ENCODE measurements at regions not wholly inside any gene's neighbourhood (a gene's known extent, or its start where the extent isn't known, plus 50 kb on each side); places are given as distances from the start of the nearest gene placed in this dataset.

GRCh38 chr4:111797455-111798163 is 347.6 kb upstream of the FAM241A start:
- ATAC-seq (no peak), DNase-seq (no peak)
- Mint-ChIP-seq H3K9me3 (ENCODE audit: low read depth) (no peaks in the 10 kb centered on the region), H3K27me3 (no peaks in the 10 kb centered on the region), H3K27ac (no peak overlapping the region), H3K36me3 (no peaks in the 10 kb centered on the region), H3K4me1 (no peaks in the 10 kb centered on the region), H3K4me3 (no peak overlapping the region)
- CTCF ChIA-PET: no interaction called here

DNA sequence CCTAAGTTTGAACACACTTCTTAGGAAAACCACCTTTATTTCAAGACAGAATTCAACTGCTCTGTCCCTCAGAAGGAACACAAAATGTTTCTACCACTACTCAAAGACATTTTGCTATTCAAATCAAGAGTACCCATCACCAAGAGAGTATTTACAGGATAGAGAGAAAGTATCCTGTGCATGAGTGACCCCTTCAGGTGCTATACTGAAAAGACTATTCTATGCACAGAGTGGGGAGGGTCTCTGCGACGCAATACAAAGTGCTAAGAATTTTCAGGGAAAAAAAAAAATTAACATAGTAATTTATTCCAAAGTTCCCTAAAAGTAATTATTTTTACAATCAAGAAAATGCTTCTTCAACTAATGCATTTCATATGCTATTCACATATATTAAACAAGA is 346.4 kb upstream of the FAM241A start:
- ATAC-seq (no peak), DNase-seq (no peak)
- no peak overlapping the region for H3K4me3 Mint-ChIP-seq
- no peaks in the 10 kb centered on the region for H3K9me3 Mint-ChIP-seq (ENCODE audit: low read depth)
- H3K27me3 Mint-ChIP-seq: no peaks in the 10 kb centered on the region
- H3K27ac Mint-ChIP-seq: no peak overlapping the region
- no peaks in the 10 kb centered on the region for H3K36me3 Mint-ChIP-seq
- CTCF ChIA-PET: no interaction called here
- no peaks in the 10 kb centered on the region for H3K4me1 Mint-ChIP-seq

GRCh38 chr4:111800551-111800950 is 344.7 kb upstream of the FAM241A start:
- Mint-ChIP-seq H3K27ac (no peak overlapping the region), H3K9me3 (ENCODE audit: low read depth) (no peaks in the 10 kb centered on the region), H3K36me3 (no peaks in the 10 kb centered on the region), H3K4me1 (no peaks in the 10 kb centered on the region), H3K27me3 (no peaks in the 10 kb centered on the region), H3K4me3 (no peak overlapping the region)
- CTCF ChIA-PET: no interaction called here
- no peak for DNase-seq
- ATAC-seq: no peak

- CTCF ChIA-PET: no interaction called here
- Mint-ChIP-seq H3K4me3 (no peak overlapping the region), H3K27me3 (no peaks in the 10 kb centered on the region), H3K4me1 (no peaks in the 10 kb centered on the region), H3K9me3 (ENCODE audit: low read depth) (no peaks in the 10 kb centered on the region), H3K27ac (no peak overlapping the region), H3K36me3 (no peaks in the 10 kb centered on the region)
- ATAC-seq (no peak), DNase-seq (no peak)
Measured at GRCh38 chr4:111802191-111802590, 343.1 kb upstream of the FAM241A start.

GRCh38 chr4:111806331-111806730 is 338.9 kb upstream of the FAM241A start:
- Mint-ChIP-seq H3K36me3 (no peaks in the 10 kb centered on the region), H3K4me1 (no peaks in the 10 kb centered on the region), H3K9me3 (ENCODE audit: low read depth) (no peaks in the 10 kb centered on the region), H3K27ac (no peak overlapping the region), H3K27me3 (no peaks in the 10 kb centered on the region), H3K4me3 (no peak overlapping the region)
- ATAC-seq (no peak), DNase-seq (no peak)
- CTCF ChIA-PET: no interaction called here

GRCh38 chr4:111807576-111807975 is 337.7 kb upstream of the FAM241A start:
- ATAC-seq (no peak), DNase-seq (no peak)
- no peaks in the 10 kb centered on the region for H3K4me1 Mint-ChIP-seq
- no peaks in the 10 kb centered on the region for H3K9me3 Mint-ChIP-seq (ENCODE audit: low read depth)
- no peak overlapping the region for H3K4me3 Mint-ChIP-seq
- no peak overlapping the region for H3K27ac Mint-ChIP-seq
- no peaks in the 10 kb centered on the region for H3K27me3 Mint-ChIP-seq
- H3K36me3 Mint-ChIP-seq: no peaks in the 10 kb centered on the region
- CTCF ChIA-PET: no interaction called here

DNA sequence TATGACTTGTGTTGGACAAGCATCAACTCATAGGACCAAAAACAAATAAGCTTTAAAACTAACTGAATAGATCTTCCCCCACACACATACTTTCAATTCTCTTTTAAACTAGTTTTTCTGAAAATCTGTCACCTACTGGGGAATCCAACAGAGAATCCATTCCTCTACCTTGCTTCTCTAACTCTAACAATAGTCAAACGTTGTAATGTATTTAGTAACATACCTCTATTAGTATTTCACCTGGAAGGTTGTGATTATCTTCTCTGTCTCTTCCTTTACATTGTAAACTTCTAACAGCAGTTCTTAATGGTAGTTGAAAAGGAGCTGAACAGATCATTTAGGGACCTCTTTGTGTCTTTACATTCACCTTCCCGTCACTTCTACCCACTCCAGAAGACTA is 337.1 kb upstream of the FAM241A start:
- Mint-ChIP-seq H3K9me3 (ENCODE audit: low read depth) (no peaks in the 10 kb centered on the region), H3K27ac (no peak overlapping the region), H3K4me3 (no peak overlapping the region), H3K27me3 (no peaks in the 10 kb centered on the region), H3K4me1 (no peaks in the 10 kb centered on the region), H3K36me3 (no peaks in the 10 kb centered on the region)
- CTCF ChIA-PET: no interaction called here
- ATAC-seq (no peak), DNase-seq (no peak)

DNA sequence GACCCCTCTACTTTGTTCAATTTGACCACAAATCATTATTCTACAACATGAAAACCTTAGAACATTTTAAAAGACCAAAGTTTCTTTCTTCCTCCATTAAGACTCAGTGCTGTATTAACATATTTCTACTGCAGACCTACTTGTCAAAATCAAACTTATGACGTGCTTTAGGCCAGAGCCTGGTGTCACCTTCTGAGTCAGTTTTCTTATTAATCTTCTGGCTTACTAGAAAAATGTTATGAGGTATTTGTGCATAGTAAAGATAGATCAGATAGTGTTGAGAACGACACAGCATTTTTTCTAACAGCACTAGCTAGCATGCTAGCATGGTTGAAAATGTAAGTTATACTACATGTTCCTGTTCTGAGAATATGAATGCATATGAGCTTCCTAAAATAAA is 333.6 kb upstream of the FAM241A start:
- Mint-ChIP-seq H3K4me1 (no peaks in the 10 kb centered on the region), H3K27me3 (no peaks in the 10 kb centered on the region), H3K9me3 (ENCODE audit: low read depth) (no peaks in the 10 kb centered on the region), H3K27ac (no peak overlapping the region), H3K36me3 (no peaks in the 10 kb centered on the region), H3K4me3 (no peak overlapping the region)
- no peak for ATAC-seq
- CTCF ChIA-PET: no interaction called here
- no peak for DNase-seq

DNA sequence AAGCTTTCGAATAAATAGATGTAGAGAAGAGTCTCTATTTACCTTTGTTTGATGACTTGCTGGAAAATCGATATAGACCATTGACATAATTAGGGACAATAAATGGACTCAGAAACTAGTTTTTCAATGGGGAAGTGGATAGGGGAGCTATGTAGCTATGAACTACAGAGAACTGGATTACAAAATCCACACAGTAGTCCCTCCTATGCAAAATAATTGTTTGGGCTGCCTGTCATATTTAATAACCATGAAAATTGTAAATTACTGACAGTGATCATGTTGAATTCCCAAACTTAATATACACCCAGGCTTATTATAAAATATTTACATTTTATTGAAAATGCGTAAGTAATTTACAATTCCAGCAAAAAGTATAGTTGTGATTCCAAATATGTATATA is 333.1 kb upstream of the FAM241A start:
- H3K27ac Mint-ChIP-seq: no peak overlapping the region
- no peak for ATAC-seq
- H3K27me3 Mint-ChIP-seq: no peaks in the 10 kb centered on the region
- H3K36me3 Mint-ChIP-seq: no peaks in the 10 kb centered on the region
- no peaks in the 10 kb centered on the region for H3K4me1 Mint-ChIP-seq
- DNase-seq: no peak
- no peaks in the 10 kb centered on the region for H3K9me3 Mint-ChIP-seq (ENCODE audit: low read depth)
- no peak overlapping the region for H3K4me3 Mint-ChIP-seq
- CTCF ChIA-PET: no interaction called here

DNA sequence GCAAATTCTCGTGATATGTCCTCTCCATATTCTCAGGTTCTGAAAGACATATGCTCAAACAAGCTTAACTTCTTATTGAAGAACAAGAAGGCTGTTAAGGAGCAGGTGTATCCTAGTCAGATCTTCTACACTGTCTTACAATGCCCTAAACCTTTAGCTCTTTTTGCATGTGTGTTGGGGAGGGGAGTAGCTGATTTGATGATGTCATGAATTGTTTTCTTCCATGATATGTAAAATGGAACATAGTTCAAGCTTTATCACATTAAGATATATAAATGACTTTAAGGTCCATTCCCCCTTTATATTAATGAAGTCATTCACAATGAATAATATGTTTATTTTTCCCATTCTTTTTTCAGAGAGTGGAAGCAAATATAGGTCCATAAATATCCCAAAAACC is 332.5 kb upstream of the FAM241A start:
- no peak overlapping the region for H3K27ac Mint-ChIP-seq

DNA sequence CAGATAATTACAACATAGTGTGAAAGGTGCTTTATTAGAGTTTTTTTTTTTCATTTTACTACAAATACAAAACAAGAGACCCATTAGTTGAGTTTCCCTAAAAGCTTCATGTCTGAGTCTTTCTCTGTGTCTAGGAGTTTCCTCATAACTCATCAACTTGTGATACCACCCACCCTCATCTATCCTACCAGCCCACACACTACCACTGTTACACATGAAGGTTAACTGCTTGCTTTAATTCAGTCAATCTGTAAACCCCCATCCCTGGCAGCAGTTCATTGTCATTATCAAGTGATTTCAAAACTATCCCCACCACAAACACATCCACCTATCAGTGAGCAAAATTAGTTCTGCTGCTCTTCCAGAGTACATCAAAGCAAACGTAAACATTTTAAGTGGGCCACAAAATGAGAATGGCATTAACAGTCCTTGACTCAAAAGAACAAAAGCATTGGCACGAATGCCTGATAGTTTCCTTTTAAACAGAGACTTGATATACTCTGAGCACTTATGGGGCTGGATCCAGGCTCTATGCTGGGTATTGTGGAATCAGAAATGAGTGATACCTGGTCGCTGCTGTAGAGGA is 331.6 kb upstream of the FAM241A start:
- no peak for ATAC-seq

More for the DNA sequence above, 332.5 kb upstream of the FAM241A start:
- H3K36me3 Mint-ChIP-seq: no peaks in the 10 kb centered on the region
- CTCF ChIA-PET: no interaction called here
- H3K4me3 Mint-ChIP-seq: no peak overlapping the region
- no peaks in the 10 kb centered on the region for H3K9me3 Mint-ChIP-seq (ENCODE audit: low read depth)
- DNase-seq (no peak), ATAC-seq (no peak)
- H3K4me1 Mint-ChIP-seq: no peaks in the 10 kb centered on the region
- no peaks in the 10 kb centered on the region for H3K27me3 Mint-ChIP-seq

GRCh38 chr4:111814961-111815360 is 330.3 kb upstream of the FAM241A start:
- Mint-ChIP-seq H3K27ac (no peak overlapping the region), H3K9me3 (ENCODE audit: low read depth) (no peaks in the 10 kb centered on the region), H3K4me1 (no peaks in the 10 kb centered on the region), H3K36me3 (no peaks in the 10 kb centered on the region), H3K4me3 (no peak overlapping the region), H3K27me3 (no peaks in the 10 kb centered on the region)
- CTCF ChIA-PET: no interaction called here
- ATAC-seq (no peak), DNase-seq (no peak)

More for the DNA sequence above, 331.6 kb upstream of the FAM241A start:
- Mint-ChIP-seq H3K9me3 (ENCODE audit: low read depth) (no peaks in the 10 kb centered on the region), H3K4me1 (no peaks in the 10 kb centered on the region), H3K4me3 (no peak overlapping the region), H3K27ac (no peak overlapping the region), H3K27me3 (no peaks in the 10 kb centered on the region), H3K36me3 (no peaks in the 10 kb centered on the region)
- CTCF ChIA-PET: no interaction called here
- no peak for DNase-seq

GRCh38 chr4:111821342-111821741 is 323.9 kb upstream of the FAM241A start:
- H3K9me3 Mint-ChIP-seq (ENCODE audit: low read depth): peaks cover 3% of the 10 kb centered on the region
- CTCF ChIA-PET: no interaction called here
- H3K27ac Mint-ChIP-seq: no peak overlapping the region
- H3K36me3 Mint-ChIP-seq: no peaks in the 10 kb centered on the region
- no peaks in the 10 kb centered on the region for H3K4me1 Mint-ChIP-seq
- no peak overlapping the region for H3K4me3 Mint-ChIP-seq
- DNase-seq: no peak
- no peak for ATAC-seq
- no peaks in the 10 kb centered on the region for H3K27me3 Mint-ChIP-seq

DNA sequence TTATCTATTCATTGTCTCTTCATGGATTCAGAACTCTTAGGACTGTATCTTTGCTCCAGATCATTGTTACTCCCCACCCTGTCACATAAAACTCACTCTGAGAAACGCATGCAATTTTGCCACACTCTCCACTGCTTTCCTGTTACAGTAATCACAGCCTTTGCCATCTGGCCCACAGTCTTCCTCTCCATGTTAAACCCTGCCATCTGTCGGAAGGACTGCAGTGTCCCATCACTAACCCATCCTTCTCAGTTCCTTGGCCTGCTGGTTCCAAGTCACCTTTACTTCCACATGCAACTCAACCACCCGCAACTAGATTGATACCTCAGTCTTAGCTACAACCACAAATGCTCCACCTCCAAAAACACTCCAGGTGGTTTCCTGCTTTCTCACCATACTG is 308.7 kb upstream of the FAM241A start:
- CTCF ChIA-PET: no interaction called here
- Mint-ChIP-seq H3K27ac (no peak overlapping the region), H3K9me3 (ENCODE audit: low read depth) (no peaks in the 10 kb centered on the region), H3K4me3 (no peak overlapping the region), H3K27me3 (no peaks in the 10 kb centered on the region), H3K36me3 (no peaks in the 10 kb centered on the region), H3K4me1 (no peaks in the 10 kb centered on the region)
- DNase-seq: no peak
- ATAC-seq: no peak

- Mint-ChIP-seq H3K27me3 (no peaks in the 10 kb centered on the region), H3K36me3 (no peaks in the 10 kb centered on the region)
- ATAC-seq: no peak
Measured at GRCh38 chr4:111837761-111838160, 307.5 kb upstream of the FAM241A start.

More at GRCh38 chr4:111837761-111838160, 307.5 kb upstream of the FAM241A start:
- Mint-ChIP-seq H3K9me3 (ENCODE audit: low read depth) (no peaks in the 10 kb centered on the region), H3K27ac (no peak overlapping the region), H3K4me3 (no peak overlapping the region), H3K4me1 (no peaks in the 10 kb centered on the region)
- no peak for DNase-seq
- CTCF ChIA-PET: no interaction called here

Measured in activated CD8-positive, alpha-beta memory T cell treated with anti-CD3 and anti-CD28 coated beads, Interleukin-2, amount 10 ng/mL, durations not matched to agents 7 days and 5 days (primary cell).